ENCODE measurements at regions not wholly inside any gene's neighbourhood (a gene's known extent, or its start where the extent isn't known, plus 50 kb on each side); places are given as distances from the start of the nearest gene placed in this dataset.

DNA sequence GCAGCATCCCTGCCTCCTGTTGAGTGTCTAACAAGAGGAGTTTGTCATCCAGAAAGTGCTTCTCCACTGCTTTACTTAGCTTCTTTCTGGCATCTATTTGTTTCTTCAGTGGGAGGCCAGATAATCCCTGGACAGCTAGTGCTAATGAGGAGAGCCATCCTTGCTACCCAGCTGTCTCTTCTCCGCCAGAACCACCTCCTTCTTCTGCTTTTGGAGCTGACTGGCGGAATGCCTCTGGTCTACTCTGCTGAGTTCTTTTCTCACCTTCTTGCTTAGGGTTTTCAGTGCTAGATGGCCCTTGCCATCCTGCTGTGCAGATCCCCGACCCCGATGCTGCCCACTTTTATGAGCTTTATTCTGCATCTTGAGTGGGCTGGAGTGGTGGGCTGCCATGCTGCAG is 145.8 kb downstream of the GPBP1 start:
- H3K4me3 Mint-ChIP-seq, result no peak overlapping the region
- 0 out of 2 replicates have a peak, but pooled peaks cover 7% of the 10 kb centered on the region for H3K4me1 Mint-ChIP-seq
- DNase-seq (ENCODE audit: low spot score), result no peak
- no peaks in the 10 kb centered on the region for H3K27me3 Mint-ChIP-seq (ENCODE audit: low read depth)
- ChIA-PET POLR2A (no interaction called here), CTCF (interaction anchor here (2.0 kb wide), 1 partner anchor 19 kb away, joined by 9 read pairs; no protein-coding TSS in a partner anchor)
- H3K9me3 Mint-ChIP-seq, result no peaks in the 10 kb centered on the region
- no peak for ATAC-seq
- no peak overlapping the region for H3K27ac Mint-ChIP-seq
- TF ChIP-seq, protein P1, sequence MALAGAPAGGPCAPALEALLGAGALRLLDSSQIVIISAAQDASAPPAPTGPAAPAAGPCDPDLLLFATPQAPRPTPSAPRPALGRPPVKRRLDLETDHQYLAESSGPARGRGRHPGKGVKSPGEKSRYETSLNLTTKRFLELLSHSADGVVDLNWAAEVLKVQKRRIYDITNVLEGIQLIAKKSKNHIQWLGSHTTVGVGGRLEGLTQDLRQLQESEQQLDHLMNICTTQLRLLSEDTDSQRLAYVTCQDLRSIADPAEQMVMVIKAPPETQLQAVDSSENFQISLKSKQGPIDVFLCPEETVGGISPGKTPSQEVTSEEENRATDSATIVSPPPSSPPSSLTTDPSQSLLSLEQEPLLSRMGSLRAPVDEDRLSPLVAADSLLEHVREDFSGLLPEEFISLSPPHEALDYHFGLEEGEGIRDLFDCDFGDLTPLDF (CRISPR knock-in tag; IDR thresholded peaks at IDR 0.05), result no peak
- TF ChIP-seq, protein P2, sequence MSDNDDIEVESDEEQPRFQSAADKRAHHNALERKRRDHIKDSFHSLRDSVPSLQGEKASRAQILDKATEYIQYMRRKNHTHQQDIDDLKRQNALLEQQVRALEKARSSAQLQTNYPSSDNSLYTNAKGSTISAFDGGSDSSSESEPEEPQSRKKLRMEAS (CRISPR knock-in tag; IDR thresholded peaks at IDR 0.05), result no peak
- no peak for TF ChIP-seq NFE2L1 (CRISPR knock-in tag; IDR thresholded peaks at IDR 0.05)
- TF ChIP-seq, protein P3, sequence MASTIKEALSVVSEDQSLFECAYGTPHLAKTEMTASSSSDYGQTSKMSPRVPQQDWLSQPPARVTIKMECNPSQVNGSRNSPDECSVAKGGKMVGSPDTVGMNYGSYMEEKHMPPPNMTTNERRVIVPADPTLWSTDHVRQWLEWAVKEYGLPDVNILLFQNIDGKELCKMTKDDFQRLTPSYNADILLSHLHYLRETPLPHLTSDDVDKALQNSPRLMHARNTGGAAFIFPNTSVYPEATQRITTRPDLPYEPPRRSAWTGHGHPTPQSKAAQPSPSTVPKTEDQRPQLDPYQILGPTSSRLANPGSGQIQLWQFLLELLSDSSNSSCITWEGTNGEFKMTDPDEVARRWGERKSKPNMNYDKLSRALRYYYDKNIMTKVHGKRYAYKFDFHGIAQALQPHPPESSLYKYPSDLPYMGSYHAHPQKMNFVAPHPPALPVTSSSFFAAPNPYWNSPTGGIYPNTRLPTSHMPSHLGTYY (CRISPR knock-in tag; IDR thresholded peaks at IDR 0.05), result no peak
- TF ChIP-seq, protein P4, sequence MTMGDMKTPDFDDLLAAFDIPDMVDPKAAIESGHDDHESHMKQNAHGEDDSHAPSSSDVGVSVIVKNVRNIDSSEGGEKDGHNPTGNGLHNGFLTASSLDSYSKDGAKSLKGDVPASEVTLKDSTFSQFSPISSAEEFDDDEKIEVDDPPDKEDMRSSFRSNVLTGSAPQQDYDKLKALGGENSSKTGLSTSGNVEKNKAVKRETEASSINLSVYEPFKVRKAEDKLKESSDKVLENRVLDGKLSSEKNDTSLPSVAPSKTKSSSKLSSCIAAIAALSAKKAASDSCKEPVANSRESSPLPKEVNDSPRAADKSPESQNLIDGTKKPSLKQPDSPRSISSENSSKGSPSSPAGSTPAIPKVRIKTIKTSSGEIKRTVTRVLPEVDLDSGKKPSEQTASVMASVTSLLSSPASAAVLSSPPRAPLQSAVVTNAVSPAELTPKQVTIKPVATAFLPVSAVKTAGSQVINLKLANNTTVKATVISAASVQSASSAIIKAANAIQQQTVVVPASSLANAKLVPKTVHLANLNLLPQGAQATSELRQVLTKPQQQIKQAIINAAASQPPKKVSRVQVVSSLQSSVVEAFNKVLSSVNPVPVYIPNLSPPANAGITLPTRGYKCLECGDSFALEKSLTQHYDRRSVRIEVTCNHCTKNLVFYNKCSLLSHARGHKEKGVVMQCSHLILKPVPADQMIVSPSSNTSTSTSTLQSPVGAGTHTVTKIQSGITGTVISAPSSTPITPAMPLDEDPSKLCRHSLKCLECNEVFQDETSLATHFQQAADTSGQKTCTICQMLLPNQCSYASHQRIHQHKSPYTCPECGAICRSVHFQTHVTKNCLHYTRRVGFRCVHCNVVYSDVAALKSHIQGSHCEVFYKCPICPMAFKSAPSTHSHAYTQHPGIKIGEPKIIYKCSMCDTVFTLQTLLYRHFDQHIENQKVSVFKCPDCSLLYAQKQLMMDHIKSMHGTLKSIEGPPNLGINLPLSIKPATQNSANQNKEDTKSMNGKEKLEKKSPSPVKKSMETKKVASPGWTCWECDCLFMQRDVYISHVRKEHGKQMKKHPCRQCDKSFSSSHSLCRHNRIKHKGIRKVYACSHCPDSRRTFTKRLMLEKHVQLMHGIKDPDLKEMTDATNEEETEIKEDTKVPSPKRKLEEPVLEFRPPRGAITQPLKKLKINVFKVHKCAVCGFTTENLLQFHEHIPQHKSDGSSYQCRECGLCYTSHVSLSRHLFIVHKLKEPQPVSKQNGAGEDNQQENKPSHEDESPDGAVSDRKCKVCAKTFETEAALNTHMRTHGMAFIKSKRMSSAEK (CRISPR knock-in tag; IDR thresholded peaks at IDR 0.05; ENCODE audit: borderline replicate concordance), result no peak
- no peak for TF ChIP-seq EMX1 (CRISPR knock-in tag; IDR thresholded peaks at IDR 0.05)
- no peak for TF ChIP-seq ZNF671 (CRISPR knock-in tag; IDR thresholded peaks at IDR 0.05)
- TF ChIP-seq GRHL2 (CRISPR knock-in tag; IDR thresholded peaks at IDR 0.05; ENCODE audit: insufficient replicate concordance, severe bottlenecking), result no peak
- TF ChIP-seq, protein P5, sequence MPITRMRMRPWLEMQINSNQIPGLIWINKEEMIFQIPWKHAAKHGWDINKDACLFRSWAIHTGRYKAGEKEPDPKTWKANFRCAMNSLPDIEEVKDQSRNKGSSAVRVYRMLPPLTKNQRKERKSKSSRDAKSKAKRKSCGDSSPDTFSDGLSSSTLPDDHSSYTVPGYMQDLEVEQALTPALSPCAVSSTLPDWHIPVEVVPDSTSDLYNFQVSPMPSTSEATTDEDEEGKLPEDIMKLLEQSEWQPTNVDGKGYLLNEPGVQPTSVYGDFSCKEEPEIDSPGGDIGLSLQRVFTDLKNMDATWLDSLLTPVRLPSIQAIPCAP (CRISPR knock-in tag; IDR thresholded peaks at IDR 0.05), result no peak
- no peak for TF ChIP-seq ATF1 (CRISPR knock-in tag; IDR thresholded peaks at IDR 0.05)
- no peak for TF ChIP-seq KAT7 (CRISPR knock-in tag; IDR thresholded peaks at IDR 0.05; ENCODE audit: borderline replicate concordance)
- no peaks in the 10 kb centered on the region for H3K36me3 Mint-ChIP-seq

DNA sequence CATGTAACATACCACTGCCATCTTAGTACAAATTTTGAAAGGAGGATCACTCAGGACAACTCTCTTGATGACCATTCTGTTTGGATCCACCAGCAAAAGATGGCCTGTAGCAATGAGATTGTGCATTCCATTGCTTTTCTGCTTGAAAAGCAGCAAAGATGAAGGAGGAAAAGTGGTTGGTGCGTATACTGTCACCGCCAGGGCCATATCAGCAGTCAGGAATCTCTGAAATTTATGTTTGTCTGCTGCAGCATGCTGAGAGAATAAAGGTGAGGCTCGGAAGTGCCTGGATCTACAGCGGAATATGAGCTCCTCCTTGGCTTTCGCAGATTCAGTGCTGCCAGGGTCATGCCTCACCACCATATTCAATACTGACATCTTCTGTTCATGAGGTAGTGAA is 144.4 kb downstream of the GPBP1 start:
- CTCF ChIA-PET, result no interaction called here

More for the DNA sequence above, 144.4 kb downstream of the GPBP1 start:
- POLR2A ChIA-PET, result no interaction called here
- H3K36me3 Mint-ChIP-seq, result no peaks in the 10 kb centered on the region
- no peaks in the 10 kb centered on the region for H3K4me1 Mint-ChIP-seq
- no peaks in the 10 kb centered on the region for H3K9me3 Mint-ChIP-seq
- no peak for DNase-seq (ENCODE audit: low spot score)
- TF ChIP-seq, protein P3 (CRISPR knock-in tag; IDR thresholded peaks at IDR 0.05), result no peak
- TF ChIP-seq, protein P6, sequence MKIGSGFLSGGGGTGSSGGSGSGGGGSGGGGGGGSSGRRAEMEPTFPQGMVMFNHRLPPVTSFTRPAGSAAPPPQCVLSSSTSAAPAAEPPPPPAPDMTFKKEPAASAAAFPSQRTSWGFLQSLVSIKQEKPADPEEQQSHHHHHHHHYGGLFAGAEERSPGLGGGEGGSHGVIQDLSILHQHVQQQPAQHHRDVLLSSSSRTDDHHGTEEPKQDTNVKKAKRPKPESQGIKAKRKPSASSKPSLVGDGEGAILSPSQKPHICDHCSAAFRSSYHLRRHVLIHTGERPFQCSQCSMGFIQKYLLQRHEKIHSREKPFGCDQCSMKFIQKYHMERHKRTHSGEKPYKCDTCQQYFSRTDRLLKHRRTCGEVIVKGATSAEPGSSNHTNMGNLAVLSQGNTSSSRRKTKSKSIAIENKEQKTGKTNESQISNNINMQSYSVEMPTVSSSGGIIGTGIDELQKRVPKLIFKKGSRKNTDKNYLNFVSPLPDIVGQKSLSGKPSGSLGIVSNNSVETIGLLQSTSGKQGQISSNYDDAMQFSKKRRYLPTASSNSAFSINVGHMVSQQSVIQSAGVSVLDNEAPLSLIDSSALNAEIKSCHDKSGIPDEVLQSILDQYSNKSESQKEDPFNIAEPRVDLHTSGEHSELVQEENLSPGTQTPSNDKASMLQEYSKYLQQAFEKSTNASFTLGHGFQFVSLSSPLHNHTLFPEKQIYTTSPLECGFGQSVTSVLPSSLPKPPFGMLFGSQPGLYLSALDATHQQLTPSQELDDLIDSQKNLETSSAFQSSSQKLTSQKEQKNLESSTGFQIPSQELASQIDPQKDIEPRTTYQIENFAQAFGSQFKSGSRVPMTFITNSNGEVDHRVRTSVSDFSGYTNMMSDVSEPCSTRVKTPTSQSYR (CRISPR knock-in tag; IDR thresholded peaks at IDR 0.05), result no peak
- TF ChIP-seq GABPB1 (CRISPR knock-in tag; IDR thresholded peaks at IDR 0.05) (no peak), RELA (CRISPR knock-in tag; IDR thresholded peaks at IDR 0.05; ENCODE audit: borderline replicate concordance) (no peak), NR3C1 (CRISPR knock-in tag; conservative IDR thresholded peaks at IDR 0.05; ENCODE audit: low read depth) (no peak), FOXP1 (CRISPR knock-in tag; IDR thresholded peaks at IDR 0.05; ENCODE audit: borderline replicate concordance) (no peak), ATF1 (CRISPR knock-in tag; IDR thresholded peaks at IDR 0.05) (no peak), ZNF138 (CRISPR knock-in tag; conservative IDR thresholded peaks at IDR 0.05) (no peak), NFYB (CRISPR knock-in tag; conservative IDR thresholded peaks at IDR 0.05; ENCODE audit: low read depth) (no peak), TP53 (CRISPR knock-in tag; IDR thresholded peaks at IDR 0.05) (no peak), RORB (CRISPR knock-in tag; IDR thresholded peaks at IDR 0.05) (no peak)
- TF ChIP-seq, protein P7, sequence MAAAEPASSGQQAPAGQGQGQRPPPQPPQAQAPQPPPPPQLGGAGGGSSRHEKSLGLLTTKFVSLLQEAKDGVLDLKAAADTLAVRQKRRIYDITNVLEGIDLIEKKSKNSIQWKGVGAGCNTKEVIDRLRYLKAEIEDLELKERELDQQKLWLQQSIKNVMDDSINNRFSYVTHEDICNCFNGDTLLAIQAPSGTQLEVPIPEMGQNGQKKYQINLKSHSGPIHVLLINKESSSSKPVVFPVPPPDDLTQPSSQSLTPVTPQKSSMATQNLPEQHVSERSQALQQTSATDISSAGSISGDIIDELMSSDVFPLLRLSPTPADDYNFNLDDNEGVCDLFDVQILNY (CRISPR knock-in tag; IDR thresholded peaks at IDR 0.05), result no peak
- no peak for ATAC-seq
- H3K4me3 Mint-ChIP-seq, result no peak overlapping the region
- H3K27me3 Mint-ChIP-seq (ENCODE audit: low read depth), result no peaks in the 10 kb centered on the region
- H3K27ac Mint-ChIP-seq, result no peak overlapping the region

Measured in WTC11 (cell line).